ENCODE measurements at regions not wholly inside any gene's neighbourhood (a gene's known extent, or its start where the extent isn't known, plus 50 kb on each side); places are given as distances from the start of the nearest gene placed in this dataset.

DNA sequence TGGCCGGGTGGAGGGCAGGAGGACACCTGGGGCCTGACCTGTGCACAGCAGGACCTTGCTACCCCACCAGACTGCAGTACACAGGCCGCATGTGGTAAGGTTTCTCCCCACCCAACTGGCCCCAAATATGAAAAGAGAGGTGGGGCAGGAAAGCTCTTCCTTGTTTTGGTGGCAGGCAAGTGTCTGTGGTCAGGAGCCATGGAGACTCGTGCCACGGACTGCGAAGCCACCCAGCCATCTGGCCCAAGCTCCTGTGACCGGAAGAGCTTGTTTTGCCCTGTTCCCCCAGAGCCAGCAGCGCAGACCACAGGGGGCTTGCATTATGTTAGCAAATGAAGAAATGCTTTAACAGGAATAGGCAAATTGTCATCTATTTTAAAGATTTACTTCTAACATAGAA lies 54.9 kb downstream of the OLIG1 start:
- DNase-seq: peak in 1 of 7 donors; percentile 3
- intact Hi-C loops (cut with DNase I): no loop called here
- WGBS, 4 donors: 63 to 91% (median 75%) methylated on average over 3 to 7 of the region's 7 CpGs

GRCh38 chr21:33125680-33126375 lies 55.9 kb downstream of the OLIG1 start:
- DNase-seq: no peak
- WGBS, 4 donors: 66 to 85% (median 73%) methylated on average over 9 of the region's 9 CpGs
- Histone ChIP-seq H3K9me3 (replicated peaks in 1 of 3) (no peaks in the 10 kb centered on the region), H3K27ac (no peak overlapping the region), H3K4me3 (no peak overlapping the region), H3K27me3 (peaks cover 8% of the 10 kb centered on the region), H3K4me1 (replicated peaks in 1 of 2) (no peaks in the 10 kb centered on the region), H3K36me3 (replicated peaks in 1 of 2) (no peaks in the 10 kb centered on the region)
- no peak for TF ChIP-seq POLR2A (IDR thresholded peaks at IDR 0.05)
- TF ChIP-seq, protein P1, sequence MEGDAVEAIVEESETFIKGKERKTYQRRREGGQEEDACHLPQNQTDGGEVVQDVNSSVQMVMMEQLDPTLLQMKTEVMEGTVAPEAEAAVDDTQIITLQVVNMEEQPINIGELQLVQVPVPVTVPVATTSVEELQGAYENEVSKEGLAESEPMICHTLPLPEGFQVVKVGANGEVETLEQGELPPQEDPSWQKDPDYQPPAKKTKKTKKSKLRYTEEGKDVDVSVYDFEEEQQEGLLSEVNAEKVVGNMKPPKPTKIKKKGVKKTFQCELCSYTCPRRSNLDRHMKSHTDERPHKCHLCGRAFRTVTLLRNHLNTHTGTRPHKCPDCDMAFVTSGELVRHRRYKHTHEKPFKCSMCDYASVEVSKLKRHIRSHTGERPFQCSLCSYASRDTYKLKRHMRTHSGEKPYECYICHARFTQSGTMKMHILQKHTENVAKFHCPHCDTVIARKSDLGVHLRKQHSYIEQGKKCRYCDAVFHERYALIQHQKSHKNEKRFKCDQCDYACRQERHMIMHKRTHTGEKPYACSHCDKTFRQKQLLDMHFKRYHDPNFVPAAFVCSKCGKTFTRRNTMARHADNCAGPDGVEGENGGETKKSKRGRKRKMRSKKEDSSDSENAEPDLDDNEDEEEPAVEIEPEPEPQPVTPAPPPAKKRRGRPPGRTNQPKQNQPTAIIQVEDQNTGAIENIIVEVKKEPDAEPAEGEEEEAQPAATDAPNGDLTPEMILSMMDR (IDR thresholded peaks at IDR 0.05): no peak
- intact Hi-C loops (cut with DNase I): no loop called here

More for the DNA sequence above, 54.9 kb downstream of the OLIG1 start:
- H3K4me1 ChIP-seq (replicated peaks in 1 of 2): no peaks in the 10 kb centered on the region
- no peak for TF ChIP-seq POLR2A (IDR thresholded peaks at IDR 0.05)
- TF ChIP-seq, protein P1 (IDR thresholded peaks at IDR 0.05): no peak
- no peak overlapping the region for H3K27ac ChIP-seq
- H3K36me3 ChIP-seq (replicated peaks in 1 of 2): no peaks in the 10 kb centered on the region
- no peaks in the 10 kb centered on the region for H3K9me3 ChIP-seq (replicated peaks in 1 of 3)
- no peak overlapping the region for H3K4me3 ChIP-seq
- H3K27me3 ChIP-seq: peaks cover 8% of the 10 kb centered on the region

GRCh38 chr21:33126569-33126968 lies 56.6 kb downstream of the OLIG1 start:
- H3K36me3 ChIP-seq (replicated peaks in 1 of 2): no peaks in the 10 kb centered on the region
- no peaks in the 10 kb centered on the region for H3K9me3 ChIP-seq (replicated peaks in 1 of 3)
- intact Hi-C loops (cut with DNase I): no loop called here
- no peaks in the 10 kb centered on the region for H3K4me1 ChIP-seq (replicated peaks in 1 of 2)
- H3K27ac ChIP-seq: no peak overlapping the region
- H3K27me3 ChIP-seq: peaks cover 8% of the 10 kb centered on the region
- no peak for DNase-seq
- no peak overlapping the region for H3K4me3 ChIP-seq
- 76 to 90% (median 86%) methylated on average over 7 of the region's 7 CpGs for WGBS, 4 donors
- TF ChIP-seq POLR2A (IDR thresholded peaks at IDR 0.05): no peak
- TF ChIP-seq, protein P1 (IDR thresholded peaks at IDR 0.05): no peak

GRCh38 chr21:33127154-33127867 lies 57.4 kb downstream of the OLIG1 start:
- intact Hi-C loops (cut with DNase I): no loop called here
- peak; percentile 61 to 76 (median 71) for DNase-seq
- 1 to 4% (median 3%) methylated on average over 17 to 18 of the region's 18 CpGs for WGBS, 4 donors
- Histone ChIP-seq H3K4me3 (peak overlapping the region in 1 of 4 donors; percentile 51), H3K4me1 (replicated peaks in 1 of 2) (no peaks in the 10 kb centered on the region), H3K9me3 (replicated peaks in 1 of 3) (no peaks in the 10 kb centered on the region), H3K27ac (no peak overlapping the region), H3K36me3 (replicated peaks in 1 of 2) (no peaks in the 10 kb centered on the region), H3K27me3 (peaks cover 5% of the 10 kb centered on the region)
- no peak for TF ChIP-seq POLR2A (IDR thresholded peaks at IDR 0.05)
- TF ChIP-seq, protein P1 (IDR thresholded peaks at IDR 0.05): peak; percentile 62 to 77 (median 68)
